Left colon (tissue), 2 donors: ENCODE measurements at regions not wholly inside any gene's neighbourhood (a gene's known extent, or its start where the extent isn't known, plus 50 kb on each side); places are given as distances from the start of the nearest gene placed in this dataset.
"Not testable (repeated sequence)": the region's sequence is repeated elsewhere in the genome, so short reads cannot be mapped to it uniquely, and the experiment has no call there.

ENCODE experiments used
- ATAC-seq: fragments of 200-7000 bp; cut with Tn5 transposase; one replicate; pipeline ENCODE4 v1.9.1; 2020; ENCODE audit warnings: mild to moderate bottlenecking, moderate library complexity
- DNase-seq, 2 donors: peaks; one replicate each; pipeline ENCODE4 v3.0.0-alpha.2; 2020
- intact Hi-C, 2 donors: fragments of 100-400 bp; cut with DNase I in 1 of 2; cut with micrococcal nuclease in 1 of 2; formaldehyde crosslinking; loops; one replicate each; pipeline versions ENCODE4 v1.11.2 to v1.14.0; 2022; cut with DNase I, micrococcal nuclease
- donor health status: DM: no; HTN: no; CAD: no.
- donor health status: DM: yes; HTN: yes; CAD: no.

DNA sequence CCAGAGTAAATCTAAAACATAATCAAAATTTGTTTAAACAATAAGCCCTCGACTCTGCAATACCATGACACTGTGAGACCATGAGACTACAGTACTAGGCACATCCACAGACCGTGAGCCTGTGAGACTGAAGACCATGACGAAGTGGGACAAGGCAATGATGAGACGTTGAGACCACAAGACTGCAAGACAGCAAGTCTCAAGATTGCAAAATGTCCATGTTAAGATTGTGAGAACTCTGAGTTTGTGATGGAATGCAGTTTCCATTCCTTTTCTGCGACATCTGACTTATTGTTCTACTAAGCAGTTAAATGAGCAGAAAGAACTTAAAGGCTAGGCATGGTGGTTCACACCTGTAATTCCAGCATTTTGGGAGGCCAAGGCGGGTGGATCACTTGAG is 102.1 kb upstream of the PHACTR1 start:
- DNase-seq (no peak), ATAC-seq (no peak)
- intact Hi-C loops, result no loop called here

DNA sequence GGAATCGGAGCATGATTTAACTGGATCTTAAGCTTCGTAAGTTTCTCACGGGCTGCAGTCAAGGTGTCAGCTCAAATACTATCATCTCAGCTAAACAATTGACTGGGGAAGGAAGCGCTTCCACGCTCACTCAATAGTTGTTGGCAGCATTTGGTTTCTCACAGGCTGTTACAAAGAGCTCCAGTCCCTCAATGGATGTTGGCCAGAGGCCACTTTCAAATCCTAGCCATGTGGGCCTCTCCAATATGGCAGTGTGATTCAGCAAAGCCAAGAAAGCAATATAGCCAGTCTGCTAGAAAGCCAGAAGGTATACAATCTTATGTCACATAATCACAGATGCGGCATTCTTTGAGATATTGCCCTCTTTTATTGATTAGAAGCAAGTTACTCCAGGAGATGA is 98.3 kb upstream of the PHACTR1 start:
- intact Hi-C loops, result no loop called here
- DNase-seq (no peak), ATAC-seq (no peak)

DNA sequence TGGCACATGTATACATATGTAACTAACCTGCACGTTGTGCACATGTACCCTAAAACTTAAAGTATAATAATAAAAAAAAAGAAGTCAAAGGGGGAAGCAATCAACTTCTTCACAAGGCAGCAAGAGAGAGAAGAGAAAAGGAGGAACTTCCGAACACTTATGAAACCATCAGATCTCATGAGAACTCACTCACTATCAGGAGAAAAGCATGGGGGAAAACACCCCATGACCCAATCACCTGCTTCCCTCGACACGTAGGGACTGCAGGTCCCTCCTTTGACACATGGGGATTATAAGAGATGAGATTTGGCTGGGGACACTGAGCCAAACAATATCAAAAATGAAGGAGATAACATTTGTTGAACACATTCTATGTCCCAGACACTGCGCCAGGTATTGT is 94.8 kb upstream of the PHACTR1 start:
- intact Hi-C loops, result no loop called here
- no peak for ATAC-seq
- DNase-seq, result no peak

DNA sequence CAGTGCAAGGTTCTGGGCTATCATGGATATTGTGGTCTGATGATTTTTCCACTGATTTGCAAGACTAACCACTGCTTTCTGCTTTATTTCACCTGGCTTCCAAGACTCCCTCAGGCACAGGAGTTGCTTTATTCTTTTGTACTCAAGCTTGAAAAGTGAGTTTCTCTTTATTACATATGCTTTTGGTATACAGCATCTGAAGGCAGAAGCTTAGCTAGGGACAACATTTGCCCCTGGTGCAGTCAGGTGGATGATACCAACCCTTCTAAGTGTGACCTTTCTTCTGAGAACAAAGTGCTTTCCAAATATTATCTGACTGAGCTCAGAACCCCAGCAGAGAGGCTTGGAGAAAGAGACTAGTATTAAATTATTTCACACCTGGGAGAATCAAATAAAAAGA is 94.0 kb upstream of the PHACTR1 start:
- no peak for DNase-seq
- ATAC-seq, result no peak
- intact Hi-C loops, result no loop called here

DNA sequence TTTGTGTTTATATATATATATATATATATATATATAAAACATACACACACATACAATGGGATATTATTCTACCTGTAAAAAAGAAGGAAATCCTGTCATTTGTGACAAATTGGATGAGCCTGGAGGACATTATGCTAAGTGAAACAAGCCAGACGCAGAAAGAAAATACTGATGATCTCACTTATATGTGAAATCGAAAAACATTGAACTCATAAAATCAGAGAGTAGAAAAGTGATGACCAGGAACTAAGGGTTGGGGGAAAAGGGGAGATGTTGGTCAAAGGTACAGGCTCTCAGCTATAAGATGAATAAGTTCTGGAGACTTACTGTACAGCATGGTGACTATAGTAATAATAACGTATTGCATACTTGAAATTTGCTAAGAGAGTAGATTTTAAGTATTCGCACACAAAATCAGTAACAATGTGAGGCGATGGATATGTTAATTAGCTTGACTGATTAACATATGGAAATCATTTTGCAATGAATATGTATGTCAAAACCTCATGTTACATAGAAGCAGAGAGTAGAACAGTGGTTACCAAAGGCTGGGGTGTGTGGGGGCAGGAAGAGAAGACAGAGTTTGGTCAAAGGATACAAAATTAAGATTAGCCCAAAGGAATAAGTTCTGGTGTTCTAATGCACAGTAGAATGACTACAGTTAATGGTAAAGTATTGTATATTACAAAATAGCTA is 92.3 kb upstream of the PHACTR1 start:
- ATAC-seq, result no peak

DNA sequence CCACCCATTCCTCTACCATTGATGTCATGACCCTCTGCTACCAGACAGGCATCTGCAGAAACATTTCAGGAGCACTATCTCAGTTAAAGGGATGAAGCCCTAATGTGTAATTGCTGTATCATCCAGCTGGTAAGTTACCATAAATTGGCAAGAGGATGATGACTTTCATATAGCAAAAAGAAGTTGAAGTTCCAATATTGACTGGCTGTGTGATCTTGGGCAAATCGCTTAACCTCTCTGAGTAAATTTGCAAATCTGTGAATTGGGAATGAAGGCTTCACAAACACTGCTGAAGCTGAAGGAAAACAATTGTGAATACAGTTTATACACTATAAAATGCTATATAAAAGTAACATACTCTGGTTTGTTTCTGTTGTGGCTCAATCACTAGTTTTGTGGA is 89.5 kb upstream of the PHACTR1 start:
- intact Hi-C loops, result no loop called here
- no peak for ATAC-seq
- no peak for DNase-seq

More for the DNA sequence above, 92.3 kb upstream of the PHACTR1 start:
- intact Hi-C loops, result no loop called here
- DNase-seq, result no peak

DNA sequence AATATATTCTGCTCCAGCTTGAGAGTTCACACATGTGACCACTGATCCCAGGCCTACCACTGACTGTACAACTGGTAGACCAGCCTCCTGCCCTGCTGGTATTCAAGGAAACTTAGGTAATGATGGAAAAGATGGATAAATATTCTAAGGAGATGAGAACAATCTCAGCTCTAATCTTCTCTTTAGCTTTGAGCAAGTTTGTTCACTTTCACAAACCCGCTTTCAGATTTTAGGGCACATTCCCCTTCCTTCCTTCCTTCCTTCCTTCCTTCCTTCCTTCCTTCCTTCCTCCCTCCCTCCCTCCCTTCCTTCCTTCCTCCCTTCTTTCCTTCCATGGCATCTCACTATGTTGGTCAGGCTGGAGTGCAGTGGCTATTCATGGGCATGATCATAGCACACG is 88.2 kb upstream of the PHACTR1 start:
- intact Hi-C loops, result no loop called here
- ATAC-seq (no peak), DNase-seq (no peak)

DNA sequence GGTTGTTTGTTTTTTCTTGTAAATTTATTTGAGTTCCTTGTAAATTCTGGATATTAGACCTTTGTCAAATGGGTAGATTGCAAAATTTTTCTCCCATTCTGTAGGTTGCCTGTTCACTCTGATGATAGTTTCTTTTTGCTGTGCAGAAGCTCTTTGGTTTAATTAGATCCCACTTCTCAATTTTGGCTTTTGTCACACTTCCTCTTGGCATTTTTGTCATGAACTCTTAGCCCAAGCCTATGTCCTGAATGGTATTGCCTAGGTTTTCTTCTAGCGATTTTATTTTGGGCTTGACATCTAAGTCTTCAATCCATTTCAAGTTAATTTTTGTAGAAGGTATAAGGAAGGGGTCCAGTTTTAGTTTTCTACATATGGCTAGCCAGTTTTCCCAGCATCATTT is 82.8 kb upstream of the PHACTR1 start:
- not testable (repeated sequence) for DNase-seq, ATAC-seq
- intact Hi-C loops, result loop anchor here in 1 of 2 donors (10.0 kb wide), 1 partner anchor 261 kb away; no protein-coding TSS in a partner anchor

DNA sequence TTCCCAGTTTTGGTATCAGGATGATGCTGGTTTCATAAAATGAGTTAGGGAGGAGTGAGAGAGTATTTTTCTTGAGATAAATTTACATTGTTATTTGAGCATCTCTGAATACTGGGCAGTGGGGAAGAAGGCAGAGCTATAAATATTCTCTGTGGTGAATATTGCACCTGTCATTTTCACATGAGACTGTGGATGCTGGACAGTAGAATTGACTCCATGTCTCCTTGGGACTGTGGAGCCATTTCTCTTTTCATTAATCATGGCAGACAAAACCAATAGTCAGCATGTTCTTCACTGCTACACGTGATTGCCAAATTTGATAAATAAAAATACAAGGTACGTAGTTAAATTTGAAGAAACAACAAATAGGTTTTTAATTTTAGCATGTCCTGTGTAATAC is 81.2 kb upstream of the PHACTR1 start:
- intact Hi-C loops, result loop anchor here in 1 of 2 donors (10.0 kb wide), 1 partner anchor 259 kb away; no protein-coding TSS in a partner anchor
- no peak for ATAC-seq
- DNase-seq, result no peak

DNA sequence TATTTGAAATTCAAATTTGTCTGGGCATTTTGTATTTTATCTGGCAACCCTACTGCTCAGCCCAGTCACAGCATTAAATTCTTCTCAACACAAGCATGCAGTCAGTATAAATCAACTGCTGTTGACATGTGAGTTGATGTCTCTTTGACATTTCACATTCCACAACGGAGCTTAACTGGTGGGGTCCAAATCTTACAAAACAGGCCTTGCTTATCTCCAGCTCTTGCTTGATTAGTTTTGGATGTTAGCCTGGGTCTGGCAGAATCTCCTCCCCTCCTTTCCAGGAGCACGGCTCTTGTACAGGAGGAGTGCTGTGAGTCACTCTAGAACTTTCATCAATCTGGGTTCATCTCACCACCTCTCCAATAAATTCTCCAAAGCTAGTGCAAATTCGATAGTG is 80.8 kb upstream of the PHACTR1 start:
- no peak for DNase-seq
- ATAC-seq, result no peak
- intact Hi-C loops, result loop anchor here in 1 of 2 donors (10.0 kb wide), 1 partner anchor 259 kb away; no protein-coding TSS in a partner anchor

DNA sequence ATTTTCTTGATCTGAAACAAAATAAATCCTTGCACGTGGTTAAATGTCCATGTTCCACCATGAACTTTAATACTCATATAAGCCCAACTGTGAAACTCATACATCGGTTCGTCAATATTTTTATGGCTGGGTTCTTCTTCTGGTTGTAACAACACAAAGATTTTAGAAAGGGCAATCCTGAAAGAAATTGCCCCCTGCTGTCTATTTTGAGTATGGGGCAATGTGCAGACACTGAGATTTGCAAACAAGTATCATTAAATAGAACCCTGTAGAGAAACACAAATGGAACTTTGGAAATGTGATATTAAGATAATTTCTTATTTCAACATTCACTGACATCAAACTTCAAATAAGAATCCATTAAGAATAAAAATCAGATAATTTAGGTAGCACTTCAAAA is 80.2 kb upstream of the PHACTR1 start:
- ATAC-seq (no peak), DNase-seq (no peak)
- intact Hi-C loops, result loop anchor here in 1 of 2 donors (10.0 kb wide), 1 partner anchor 258 kb away; no protein-coding TSS in a partner anchor

DNA sequence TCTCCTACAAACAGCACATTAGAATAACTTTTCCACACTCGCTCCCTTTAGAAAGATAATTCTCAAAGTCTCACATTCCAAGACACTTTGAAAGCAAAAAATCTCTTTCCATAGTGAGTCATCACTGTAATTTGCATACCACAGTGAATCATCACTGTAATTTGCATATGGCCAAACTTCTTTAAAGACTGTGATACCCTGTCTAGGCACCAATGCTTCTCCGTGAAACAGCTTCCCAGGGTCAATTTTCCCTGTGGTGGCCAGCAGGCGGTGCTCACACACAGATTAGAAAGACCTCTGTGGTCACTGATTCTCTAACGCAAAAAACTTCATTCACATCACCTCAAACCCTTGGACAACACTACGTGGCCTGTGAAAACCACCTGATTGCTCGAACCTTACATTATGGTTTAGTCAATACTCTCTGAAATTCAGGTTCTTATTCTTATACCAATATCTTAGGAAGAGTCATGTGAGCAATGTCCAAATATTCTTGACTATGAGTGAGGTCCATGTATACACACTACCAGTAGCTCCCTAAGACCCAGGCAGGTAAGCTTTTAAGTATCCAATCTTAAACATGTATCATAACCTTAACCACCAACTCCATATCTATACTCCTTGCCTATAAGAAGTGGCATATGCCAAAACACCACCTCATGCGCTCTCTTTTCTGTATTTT is 78.5 kb upstream of the PHACTR1 start:
- intact Hi-C loops, result loop anchor here in 1 of 2 donors (10.0 kb wide), 1 partner anchor 257 kb away; no protein-coding TSS in a partner anchor
- DNase-seq (peak in 1 of 2 donors; percentile 39), ATAC-seq (peak; percentile 54)

DNA sequence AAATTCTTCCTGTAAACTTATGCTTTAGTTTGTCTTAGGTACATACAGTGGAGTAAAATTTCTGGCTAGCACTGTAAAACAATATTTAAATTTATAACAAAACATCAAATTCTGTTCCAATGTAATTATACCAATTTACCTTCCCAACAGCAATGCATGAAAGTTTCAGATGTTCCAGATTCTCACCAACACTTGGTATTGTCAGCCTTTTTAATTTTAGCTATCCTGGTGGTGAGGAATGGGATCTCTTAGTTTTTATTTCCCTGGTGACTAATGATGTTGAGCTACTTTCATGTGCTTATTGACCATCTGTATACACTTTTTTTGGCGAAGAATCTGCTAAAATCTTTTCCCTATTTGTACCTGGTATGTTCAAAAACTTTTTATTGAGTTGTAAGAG is 76.1 kb upstream of the PHACTR1 start:
- intact Hi-C loops, result no loop called here
- DNase-seq (no peak), ATAC-seq (no peak)

DNA sequence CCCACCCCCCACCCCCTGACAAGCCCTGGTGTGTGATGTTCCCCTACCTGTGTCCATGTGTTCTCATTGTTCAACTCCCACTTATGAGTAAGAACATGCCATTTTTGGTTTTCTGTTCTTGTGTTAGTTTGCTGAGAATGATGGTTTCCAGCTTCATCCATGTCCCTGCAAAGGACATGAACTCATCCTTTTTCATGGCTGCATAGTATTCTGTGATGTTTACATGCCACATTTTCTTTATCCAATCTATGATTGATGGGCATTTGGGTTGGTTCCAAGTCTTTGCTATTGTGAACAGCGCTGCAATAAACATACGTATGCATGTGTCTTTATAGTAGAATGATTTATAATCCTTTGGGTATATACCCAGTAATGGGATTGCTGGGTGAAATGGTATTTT is 74.8 kb upstream of the PHACTR1 start:
- ATAC-seq, intact Hi-C loops, DNase-seq: not testable (repeated sequence)

DNA sequence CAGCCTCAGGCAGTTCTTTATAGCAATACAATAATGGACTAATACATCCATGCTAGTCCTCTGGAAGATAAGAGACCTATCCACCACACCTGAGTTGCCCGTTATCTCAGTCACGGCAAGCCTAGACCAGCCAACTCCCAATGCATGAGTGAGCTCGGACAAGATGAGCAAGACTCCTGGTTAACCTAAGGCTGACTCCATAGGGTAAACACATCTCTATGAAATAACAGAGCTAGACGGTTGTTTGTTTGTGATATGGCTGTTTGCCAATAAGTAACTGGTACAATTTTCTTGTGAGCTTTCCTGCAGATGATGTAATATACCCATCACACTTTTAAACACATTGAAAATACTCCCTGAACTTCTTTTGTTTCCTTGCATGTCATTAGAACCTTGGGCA is 70.6 kb upstream of the PHACTR1 start:
- ATAC-seq (no peak), DNase-seq (no peak)
- intact Hi-C loops, result no loop called here

DNA sequence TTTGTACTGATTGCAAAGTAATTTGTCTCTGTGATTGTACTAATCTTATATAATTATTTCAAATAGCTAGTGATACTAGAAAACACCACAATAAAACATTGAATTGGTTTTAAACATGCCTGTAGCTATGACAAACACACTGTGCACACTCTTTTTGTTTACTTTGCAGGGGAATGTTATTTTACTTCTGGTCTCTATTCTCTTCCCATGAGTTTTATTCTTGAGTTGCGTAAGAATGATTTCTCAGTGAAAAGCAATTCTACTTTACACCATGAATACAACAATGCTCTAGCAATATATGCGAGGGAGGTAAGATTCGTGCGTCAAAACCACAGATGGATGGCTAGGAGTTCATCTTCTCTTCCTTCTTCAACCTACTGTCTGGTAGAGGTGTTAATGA is 68.4 kb upstream of the PHACTR1 start:
- intact Hi-C loops, result no loop called here
- no peak for DNase-seq
- no peak for ATAC-seq

DNA sequence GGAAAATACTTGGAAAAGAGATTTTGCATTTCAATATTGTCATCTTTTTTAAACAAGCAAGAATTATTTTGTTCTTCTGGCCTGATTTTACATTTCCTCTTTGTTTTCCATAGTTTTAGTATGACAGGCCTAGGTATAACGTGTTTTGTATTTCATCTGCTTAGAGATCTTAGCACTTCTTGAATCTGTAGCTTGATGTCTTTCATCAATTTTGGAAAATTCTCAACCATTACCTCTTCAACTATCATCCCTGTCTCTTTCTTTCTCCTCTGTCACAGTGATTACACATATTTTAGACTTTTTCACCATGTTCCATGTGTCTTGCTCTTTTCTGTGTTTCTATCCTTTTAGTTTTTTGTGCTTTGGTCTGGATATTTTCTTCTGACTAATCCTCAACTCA is 67.2 kb upstream of the PHACTR1 start:
- DNase-seq (no peak), ATAC-seq (no peak)
- intact Hi-C loops, result no loop called here

DNA sequence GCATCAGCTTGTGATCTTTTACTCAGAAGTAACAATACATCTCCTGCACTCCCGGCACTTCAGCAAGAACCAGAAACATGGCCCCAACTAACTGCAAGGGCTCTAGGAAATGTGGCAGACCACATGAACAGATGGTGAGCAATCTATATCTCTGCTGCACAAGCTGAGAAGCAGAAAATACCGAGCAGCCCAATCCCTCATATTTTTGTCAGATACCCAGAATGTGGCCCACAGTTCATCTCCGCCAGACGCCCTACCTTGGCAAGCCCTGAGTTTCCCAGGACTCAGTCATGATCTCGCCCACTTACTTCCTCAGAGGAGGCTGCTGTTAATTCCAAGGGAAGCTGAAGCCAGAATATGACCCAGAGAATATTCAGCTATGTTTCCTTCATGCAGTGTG is 63.1 kb upstream of the PHACTR1 start:
- no peak for ATAC-seq

DNA sequence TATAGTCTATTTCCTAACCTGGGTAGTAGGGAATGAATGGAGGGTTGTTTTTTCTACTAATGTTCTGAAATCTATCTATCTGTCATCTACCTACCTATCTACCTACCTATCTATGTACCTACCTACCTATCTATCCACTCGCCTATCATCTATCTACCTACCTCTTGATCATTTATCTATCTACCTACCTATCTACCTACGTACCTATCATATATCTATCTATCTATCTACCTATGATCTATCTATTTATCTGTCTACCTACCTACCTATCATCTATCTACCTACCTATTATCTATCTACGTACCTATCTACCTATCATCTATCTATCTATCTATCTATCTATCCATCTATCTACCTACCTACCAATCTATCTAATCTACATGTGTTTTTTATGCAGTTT is 62.5 kb upstream of the PHACTR1 start:
- ATAC-seq (no peak), DNase-seq (no peak)
- intact Hi-C loops, result no loop called here

More for the DNA sequence above, 63.1 kb upstream of the PHACTR1 start:
- intact Hi-C loops, result no loop called here
- DNase-seq, result no peak

DNA sequence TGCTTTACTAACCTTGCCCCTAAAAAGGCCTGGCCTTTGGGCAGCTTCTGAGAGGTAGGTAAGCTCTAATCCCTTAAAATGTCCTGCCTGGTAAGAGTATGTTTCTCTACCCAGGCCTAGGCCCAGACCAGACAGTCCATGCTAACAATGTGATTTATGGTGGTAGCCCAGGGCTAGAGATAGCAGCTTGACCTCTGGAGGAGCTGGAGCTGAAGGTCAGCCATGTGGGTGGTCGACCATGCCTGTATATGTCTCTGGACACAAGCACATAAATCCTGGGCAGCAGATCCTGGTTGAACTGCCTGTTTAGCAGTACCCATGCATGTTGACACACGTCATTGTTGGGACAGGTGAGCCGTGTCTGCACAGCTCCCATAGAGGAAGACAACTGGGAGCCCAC is 62.1 kb upstream of the PHACTR1 start:
- intact Hi-C loops, result no loop called here
- ATAC-seq (no peak), DNase-seq (no peak)
